Activated CD8-positive, alpha-beta memory T cell treated with anti-CD3 and anti-CD28 coated beads for 48 hours (primary cell): ENCODE measurements at regions not wholly inside any gene's neighbourhood (a gene's known extent, or its start where the extent isn't known, plus 50 kb on each side); places are given as distances from the start of the nearest gene placed in this dataset.

Experiments used
- DNase-seq, 3 experiments: peaks; one replicate each; pipeline ENCODE4 v3.0.0-alpha.2; 2020; ENCODE audit warnings: low read depth in 2 of 3, low spot score in 2 of 3

DNA sequence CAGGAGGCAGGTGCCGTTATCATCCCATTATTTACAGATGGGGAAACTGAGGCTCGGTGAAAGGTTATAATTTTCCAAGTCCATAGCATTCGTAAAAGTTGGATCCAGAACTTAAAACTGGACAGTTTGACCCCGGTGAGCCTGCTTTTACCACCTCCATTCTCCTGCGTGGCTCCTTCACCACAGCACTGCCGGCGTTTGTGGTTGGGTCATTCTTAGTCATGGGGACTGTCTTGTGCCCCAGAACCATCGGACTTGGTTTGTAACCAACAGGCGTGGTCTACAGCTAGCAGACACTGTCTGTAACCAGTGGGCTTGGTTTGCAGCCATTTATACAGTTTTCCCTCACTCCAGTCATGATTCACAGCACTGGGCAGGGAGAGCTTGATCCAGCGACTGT is 511.3 kb downstream of the NPHP4 start:
- no peak for DNase-seq

DNA sequence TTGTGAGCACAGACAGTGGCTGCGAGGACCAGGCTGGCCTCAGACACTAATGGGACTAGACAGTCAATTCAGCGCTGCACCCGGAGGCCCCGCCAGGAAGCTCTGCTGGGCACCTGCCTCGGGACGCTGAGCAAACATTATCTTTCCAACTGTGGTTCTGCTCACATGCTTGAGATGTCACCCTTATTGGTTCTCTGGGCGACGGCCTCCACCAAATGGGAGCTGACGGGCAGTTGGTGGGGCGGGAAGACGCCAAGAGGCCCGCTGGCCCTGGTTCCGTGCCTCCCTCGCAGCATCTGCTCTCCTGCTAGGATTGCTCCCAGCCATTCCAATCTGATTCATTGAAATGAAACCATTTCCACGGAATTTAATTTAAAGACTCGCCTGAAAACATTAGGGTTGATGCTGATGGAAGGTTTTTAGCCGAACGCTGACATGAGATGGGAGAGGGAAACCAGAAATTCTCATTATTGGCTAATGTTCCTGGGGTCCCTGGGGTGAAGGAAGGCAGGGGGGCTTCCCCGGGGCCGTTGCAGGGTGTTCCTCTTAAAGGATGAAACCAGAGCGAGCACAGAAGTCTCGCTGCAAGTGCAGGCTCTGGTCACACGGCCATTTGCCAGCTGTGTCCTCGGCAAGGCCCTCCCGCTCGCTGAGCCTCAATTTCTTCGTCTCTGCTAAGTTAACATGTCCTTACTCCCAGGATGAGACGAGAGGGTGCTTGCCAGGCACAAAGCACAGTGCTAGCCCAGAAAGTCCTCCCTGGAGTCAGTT is 512.2 kb downstream of the NPHP4 start:
- DNase-seq = no peak

DNA sequence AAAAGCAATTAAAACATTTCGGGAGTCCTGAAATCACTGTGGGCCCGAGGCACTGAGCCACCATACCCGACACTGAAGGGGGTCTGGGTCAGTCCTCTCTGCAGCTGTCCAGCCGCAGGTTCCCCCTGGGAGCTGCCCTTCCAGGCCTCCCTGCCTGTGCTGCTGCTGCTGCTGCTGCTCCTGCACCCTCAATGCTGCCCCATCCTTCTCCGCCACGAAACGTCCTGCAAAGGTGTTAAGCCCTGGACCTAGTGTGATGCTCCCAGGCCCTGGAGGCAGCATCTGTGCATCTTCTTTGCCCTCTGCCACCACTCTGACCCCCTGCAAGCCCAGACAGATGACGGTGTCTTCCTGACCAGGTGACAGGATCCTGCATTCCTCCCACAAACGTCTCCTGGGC is 513.3 kb downstream of the NPHP4 start:
- no peak for DNase-seq

DNA sequence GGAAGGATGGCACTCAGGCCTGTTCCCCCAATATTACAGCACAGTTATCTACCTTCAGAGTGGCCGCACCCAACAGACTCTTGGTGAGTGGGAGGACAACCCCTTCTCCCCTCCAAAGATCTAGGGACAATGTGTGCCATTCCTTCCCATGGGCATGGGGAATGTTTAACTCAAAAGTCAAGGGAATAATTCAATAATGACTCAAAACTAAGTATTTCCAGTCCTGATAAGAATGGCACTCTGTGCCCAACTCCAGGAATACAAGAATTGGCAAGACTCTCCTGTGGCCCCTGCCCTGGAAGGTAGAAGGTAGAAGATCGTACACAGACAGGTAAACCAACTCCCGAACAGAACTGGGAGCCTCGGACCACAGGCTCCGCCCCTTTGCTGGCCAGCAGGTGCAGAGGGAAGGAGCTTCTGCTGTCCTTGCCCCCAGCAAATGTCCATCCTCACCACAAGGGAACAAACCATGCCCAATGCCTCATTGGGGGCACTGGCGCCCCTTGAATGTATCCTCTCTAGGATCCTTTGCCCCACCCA is 514.0 kb downstream of the NPHP4 start:
- DNase-seq = no peak

DNA sequence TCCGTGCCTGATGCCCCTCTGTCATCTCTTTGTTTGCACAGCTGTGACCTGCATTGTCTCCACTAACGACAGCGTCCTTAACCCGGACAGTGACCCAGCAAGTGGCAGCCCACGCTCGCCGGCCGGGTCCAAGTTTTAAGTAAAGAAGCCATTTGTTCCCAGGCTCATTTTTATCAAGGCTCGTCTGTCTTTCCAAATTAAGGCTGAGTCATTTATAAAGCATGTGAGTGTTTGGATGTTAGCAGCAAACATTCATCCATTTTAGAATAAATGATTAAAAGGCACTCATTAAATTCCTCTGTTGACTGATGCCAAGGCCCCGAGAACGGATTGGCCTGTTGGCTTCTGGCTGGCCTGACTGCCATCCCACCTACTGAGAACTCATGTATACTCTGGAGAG is 514.5 kb downstream of the NPHP4 start:
- no peak for DNase-seq

DNA sequence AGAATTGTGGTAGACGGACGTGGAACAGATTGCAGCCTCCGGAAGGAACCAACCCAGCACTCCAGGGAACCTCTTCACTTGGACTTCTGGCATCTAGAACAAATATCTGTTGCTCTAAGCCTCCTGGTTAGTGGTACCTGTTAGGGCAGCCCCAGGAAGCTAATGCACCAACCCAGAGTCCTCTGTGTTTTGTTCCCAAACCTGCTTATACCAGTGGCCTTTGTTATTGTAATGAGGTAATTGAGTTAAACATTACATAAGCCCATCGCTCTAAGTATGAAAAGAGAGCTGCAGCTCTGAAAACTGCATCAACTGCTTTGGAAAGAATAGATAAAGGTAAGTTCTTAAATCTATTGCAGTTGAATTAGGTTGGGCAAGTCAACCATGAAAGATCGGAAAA is 516.7 kb downstream of the NPHP4 start:
- no peak for DNase-seq

DNA sequence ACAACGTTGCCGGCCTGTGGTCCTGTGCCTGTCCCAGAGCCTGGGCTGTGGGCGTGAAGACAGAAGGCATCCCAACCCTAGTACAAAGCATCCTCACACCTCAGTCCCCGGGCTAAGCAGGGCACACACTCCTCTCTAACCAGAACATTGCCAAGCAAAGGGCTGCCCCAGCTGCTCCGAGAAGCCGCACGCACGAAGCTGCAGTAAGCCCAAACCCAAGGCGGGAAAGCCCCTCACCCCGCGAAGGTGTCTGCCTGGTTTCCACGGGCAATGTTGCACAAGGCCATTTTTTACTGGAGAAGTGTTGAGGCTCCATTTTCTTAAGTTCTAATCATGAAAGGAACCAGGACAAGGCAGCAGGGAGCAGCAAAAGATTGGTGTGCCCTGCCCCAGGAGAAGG is 519.0 kb downstream of the NPHP4 start:
- no peak for DNase-seq

DNA sequence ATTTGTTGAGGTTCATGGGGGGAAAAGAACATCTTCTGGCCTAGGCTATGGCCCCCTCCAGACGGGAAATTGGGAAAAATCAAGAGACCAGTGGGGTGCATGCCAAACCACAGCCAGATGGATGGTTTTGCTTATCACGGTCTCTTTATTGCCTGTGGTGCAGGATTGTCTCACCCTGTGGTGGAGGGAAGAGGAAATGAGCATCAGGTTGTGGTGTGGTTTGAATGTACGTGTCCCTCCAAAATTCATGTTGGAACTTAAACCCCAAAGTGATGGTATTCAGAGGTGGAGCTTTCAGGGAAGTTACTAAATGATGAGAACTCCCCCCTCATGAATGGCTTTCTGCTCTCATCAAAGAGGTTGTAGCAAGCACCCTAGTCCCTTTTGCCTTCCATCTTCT is 525.7 kb downstream of the NPHP4 start:
- no peak for DNase-seq

DNA sequence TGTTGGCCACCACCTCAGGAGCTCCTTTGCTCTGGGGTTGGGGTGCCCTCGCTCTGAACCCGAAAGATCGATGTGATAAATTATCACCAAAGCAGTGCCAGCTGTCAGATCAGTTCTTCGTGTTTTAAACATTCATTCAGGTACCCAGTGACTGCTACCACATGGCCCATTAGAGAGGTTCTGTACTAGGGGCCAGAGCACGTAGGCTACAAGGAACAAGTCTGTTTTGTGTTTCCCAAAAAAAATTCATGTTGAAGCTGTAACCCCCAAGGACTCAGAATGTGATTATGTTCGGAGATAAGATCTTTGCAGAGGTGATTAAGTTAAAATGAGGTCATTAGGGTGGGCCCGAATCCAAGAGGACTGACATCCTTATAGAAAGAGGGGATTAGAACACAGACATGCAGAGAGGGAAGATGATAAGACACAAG is 526.9 kb downstream of the NPHP4 start:
- DNase-seq = no peak

DNA sequence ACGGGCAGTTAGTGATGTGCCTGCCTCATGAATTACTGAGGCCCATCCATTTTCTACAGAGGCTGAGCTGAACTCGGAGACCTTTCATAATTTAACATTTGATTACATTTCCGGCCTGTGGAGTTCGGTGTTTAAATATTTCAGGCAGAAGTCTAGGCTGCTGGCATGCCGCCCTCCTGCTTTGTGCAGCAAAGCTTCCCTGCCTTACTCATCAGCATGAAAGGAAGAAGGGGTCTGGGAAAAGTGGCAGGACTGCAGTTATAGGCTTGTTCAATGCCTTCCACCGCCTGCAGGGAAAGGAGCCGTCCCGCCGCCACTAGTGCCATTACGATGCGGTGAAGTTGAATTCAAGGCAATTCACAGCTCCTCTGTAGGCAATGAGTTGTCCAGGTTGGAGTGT is 527.9 kb downstream of the NPHP4 start:
- no peak for DNase-seq

DNA sequence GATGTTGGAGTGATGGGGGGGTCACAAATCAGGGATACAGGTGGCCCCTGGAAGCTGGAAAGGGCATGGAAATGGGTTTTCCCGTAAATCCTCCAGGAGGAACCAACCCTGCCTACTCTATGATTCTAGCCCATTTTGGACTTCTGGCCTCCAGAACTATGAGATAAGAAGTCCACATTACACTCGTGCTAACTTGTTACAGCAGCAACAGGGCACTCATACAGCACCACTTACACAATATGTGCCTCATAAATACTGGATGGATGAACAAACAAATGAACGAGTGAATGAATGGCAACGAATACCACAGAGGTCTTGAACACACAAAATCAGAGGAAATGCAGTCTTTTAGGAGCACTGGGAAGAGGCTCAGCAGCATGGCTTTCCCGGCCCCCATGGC is 531.3 kb downstream of the NPHP4 start:
- DNase-seq = no peak

DNA sequence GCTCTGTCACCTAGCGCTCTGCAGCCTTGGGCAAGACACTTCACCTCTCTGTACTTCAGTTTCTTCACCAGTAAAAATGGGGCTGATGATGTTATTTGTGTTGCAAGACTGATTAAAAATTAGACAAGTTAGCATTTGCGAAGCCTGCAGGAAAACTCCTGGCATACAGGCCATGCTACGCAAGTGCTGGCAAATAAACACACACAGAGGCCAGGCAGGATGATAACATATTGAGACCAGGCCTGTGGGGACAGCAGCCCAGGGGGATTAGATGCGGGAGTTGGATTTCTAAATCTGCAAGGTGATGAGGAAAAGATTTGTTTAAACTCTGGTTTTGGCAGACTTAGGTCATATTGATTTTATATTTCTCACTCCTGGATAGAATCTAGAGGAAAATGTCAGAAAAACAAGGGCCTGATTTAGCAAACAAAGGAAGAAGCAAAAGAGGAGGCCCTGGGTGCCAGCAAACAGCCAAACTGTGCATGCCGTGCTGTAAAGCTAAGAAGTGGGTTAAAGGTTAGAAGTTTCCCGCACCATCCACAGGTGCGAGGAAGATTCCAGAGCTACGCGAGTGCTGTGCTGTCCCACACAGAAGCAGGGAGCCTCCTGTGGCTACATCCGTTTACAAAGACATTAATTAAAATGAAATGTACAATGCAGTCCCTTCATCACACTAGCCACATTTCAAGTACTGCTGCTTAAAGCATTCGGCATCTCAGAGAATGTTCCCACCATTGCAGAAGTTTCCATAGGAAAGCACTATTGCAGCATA is 532.2 kb downstream of the NPHP4 start:
- no peak for DNase-seq

DNA sequence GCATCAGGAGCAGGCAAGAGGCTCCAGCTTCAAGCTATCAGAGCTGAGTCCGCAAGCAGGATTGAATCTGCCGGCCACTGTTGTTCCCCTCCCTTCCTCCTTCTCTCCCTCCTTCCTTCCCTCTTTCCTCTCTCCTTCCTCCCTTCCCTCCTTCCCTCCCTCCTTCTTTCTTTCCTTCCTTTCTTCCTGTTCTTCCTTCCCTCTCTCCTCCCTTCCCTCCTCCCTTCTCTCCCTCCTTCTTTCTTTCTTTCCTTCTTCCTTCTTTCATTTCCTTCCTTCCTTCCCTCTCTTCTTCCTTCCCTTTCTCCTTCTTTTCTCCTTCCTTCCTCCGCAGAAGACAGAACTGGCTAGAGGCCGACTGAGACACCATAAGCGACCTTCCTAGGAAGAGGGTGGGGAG is 534.0 kb downstream of the NPHP4 start:
- no peak for DNase-seq

DNA sequence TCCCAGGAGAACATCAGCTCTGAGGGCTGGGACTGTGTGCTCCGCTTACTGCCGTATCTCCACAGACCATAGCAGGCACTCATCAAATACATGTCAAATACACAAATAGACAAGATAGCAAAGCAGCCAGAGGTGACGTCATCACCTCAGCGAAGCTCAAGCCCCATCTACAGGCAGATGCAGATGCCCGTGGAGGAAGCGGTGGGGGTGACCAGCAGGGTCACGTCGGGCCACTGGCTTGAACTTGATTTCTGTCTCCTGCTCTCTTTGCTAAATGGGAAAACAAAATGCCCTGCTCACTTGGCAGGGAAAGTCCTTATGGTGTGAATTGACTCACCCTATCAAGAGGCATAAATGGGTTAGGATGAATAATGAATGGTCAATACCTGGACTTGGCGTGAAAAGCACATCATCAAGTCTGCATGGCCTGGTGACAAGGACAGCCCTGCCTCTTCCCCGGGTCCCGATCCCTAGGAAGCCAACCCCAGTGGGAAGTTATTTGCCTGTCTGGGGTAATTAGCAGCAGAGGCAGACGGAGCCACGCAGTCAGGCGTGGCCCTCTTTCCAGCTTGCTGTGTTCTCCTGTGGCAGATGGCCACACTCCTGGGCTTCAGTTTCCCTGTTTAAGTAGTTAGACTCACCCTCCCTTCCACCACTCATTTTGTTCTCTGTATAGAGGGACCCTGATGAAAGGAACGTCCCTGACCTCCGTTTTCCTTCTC is 536.0 kb downstream of the NPHP4 start:
- DNase-seq = no peak

DNA sequence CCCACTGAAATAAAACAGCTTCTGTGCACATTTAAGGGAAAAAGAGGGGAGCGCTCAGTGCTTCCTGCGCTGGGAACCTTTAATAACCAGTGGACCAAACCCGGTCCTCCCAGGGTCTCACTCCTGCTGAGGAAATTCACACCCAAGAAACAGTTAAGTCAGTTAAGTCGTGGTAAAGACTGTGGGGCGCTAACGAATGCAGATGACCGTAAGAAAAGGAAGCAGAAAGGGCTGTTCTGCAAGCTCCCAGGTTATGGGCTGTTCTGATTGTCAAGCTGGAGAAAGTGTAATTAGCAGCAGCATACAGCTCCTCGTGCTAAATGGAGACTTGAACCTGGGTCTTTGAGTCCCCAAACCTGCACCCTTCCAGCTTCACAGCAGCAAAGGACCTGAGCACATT is 536.6 kb downstream of the NPHP4 start:
- DNase-seq = no peak

DNA sequence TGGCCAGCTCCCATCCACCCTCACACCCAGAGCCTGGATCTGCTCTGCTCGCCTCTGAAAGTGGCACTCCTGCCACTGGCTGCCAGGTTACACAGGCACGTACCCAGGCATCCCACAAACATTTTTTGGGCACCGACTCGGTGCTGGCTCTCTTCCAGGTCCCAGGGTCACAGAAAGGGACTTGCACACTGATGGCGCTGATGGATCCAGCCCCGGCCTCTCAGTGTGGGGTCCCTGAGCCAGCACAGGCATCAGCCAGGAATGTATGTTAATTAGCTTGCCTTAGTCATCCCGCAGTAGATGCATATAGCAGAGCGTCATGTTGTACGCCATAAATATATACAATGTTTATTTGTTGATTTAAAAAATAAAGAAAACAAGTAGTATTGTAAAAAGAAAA is 537.2 kb downstream of the NPHP4 start:
- DNase-seq = no peak

DNA sequence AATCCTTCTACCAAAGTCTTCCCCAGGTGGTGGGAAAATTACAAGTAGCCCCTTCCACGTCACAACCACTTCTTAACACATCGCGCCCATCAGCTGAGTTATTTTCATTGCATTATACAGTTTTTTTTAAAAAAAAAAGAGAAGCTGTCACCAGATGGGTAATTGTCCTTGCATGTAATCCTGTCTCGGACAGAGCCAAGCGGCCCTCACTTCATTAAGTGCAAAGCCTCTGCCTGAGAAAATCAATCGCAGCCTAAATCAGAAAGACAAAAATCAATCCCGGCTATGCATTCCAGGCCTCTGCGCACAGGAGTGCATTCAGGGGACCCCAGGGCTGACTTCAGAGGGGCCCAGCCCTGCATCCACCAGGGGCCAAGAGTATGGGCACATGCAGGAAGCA is 538.9 kb downstream of the NPHP4 start:
- DNase-seq = no peak

DNA sequence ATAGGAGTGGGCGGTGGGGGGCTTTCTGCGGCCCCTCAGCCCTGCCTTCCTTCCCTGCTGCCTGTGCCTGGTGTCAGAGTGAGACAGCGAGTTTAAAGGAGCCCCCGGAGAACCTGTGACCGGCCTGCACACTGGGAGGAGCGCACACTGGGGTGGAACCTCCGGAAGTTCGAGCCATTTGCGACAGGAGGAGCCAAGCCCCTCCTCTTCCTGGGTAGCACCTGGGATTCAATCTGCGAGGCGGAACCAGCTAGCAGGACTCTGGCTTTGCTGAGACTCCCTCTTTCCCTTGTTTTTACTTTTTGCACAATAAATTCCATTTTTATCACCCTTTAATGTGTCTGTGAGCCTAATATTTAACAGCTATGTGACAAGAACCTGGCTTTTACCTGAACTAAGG is 540.6 kb downstream of the NPHP4 start:
- no peak for DNase-seq

DNA sequence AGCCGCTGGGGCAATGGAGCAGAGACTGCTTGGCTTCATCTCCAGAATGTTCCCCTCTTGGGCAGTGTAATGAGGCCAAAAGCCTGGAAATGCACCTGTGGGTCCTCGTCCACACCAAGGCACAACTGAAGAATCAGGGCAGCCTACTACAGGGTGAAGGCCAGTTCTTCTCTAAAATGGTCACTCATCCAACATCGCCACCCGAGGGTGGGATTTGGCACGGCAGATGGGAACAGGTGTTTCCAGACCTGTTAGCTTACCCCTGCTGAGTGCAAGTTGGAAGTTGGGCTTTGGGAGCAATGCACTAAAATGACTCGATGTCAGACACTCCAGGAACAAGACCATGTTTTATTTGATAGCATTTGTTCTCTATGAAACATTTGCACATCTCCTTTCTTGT is 543.7 kb downstream of the NPHP4 start:
- DNase-seq = no peak

DNA sequence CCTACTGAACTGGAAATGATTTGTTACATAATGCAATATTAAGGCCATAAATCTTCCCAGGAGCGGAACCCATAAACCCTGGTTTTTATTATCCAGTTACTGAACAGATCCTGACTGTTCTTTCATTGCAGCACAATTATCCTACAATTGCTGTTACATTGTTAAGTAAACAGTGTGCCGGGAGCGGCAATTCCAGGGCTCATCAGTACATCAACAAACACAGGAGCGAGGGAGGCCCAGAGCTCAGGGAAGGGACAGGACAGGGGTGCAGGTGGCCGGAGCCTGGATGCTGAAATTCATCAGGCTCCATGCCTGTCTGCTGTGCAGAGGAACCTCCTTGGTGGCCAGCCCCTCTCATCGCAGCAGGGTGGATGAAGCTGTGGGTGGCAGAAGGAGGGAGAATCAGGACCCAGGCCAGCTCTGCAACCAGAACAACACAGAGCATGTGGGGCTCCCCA is 544.7 kb downstream of the NPHP4 start:
- no peak for DNase-seq

DNA sequence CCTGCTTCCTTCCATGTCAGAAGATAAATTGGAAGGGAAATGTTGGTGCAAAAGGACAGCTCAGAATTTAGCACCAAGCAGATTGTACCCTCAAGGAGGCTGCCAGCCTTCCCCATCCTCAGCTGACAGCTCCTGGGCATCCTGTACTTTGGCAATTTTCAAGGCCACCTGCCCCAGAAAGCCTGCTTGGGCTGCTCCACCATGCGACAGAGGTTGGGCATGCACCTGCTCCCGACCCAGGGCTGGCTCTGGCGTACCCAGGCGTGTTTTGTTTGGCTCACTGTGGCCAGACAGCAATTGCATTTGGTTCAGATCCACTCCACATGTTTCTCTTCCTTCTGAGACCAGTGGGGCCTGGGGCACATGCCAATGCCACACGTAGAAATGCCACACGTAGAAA is 547.8 kb downstream of the NPHP4 start:
- no peak for DNase-seq

DNA sequence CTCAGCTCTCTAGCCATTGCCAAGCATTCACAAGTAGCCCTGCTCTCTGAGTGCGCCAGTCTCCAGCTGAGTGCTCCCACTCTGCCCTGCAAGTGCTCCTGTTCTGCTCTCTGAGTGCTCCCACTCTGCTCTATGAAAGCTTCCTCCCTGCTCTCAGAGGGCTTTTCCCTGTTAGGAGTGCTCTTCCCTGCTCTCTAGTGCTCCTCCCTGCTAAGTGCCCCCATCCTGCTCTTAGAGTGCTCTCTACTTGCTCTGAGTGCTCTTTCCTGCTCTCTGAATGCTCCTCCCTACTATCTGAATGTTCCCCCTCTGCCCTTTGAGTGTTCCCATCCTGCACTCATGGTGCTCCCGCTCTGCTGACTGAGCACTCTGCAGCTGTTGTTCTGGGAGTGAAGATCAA is 555.4 kb downstream of the NPHP4 start:
- DNase-seq = no peak
